Activated T-cell treated with anti-CD3 and anti-CD28 coated beads, Interleukin-2, amount 50 U/mL, for 1 hour (primary cell): ENCODE measurements at regions not wholly inside any gene's neighbourhood (a gene's known extent, or its start where the extent isn't known, plus 50 kb on each side); places are given as distances from the start of the nearest gene placed in this dataset.
"Not testable (repeated sequence)": the region's sequence is repeated elsewhere in the genome, so short reads cannot be mapped to it uniquely, and the experiment has no call there.

Source experiments
- DNase-seq: peaks from one replicate; pipeline ENCODE4 v3.0.0-alpha.2; 2020

DNA sequence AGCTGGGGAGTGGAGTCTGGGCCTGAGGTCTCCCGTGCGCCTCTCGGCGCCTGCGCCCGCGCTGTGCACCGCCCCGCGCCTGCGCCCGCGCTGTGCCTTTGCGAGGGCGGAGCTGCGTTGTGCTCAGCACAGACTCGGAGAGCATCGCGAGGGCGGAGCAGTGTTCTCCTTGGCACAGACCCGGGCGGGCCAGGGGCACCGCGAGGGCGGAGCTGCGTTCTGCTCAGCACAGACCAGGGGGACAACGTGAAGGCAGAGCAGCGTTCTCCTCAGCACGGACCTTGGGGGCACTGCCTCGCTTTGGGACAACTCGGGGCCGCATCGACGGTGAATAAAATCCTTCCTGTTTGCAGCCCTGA lies 2968.4 kb downstream of the RPIA start:
- not testable (repeated sequence) for DNase-seq

DNA sequence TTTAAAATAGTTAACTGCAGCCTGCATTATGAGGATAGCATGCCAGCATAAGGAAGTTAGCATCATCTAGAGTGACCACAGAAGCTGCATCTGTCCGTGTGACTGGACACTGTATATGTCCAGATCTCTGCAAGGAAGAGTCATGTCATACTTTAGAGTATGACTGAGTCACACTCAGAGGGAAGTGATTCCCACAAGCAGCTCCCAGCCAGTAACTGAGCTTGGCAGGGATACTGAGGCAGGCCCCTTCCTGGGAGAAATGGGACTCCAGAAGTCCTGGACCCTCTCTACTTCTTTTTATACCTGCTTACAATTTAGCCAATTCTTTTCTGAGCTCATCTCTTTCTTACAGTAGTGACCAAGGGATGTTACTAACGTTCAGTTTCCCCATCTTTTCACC lies 2975.9 kb downstream of the RPIA start:
- not testable (repeated sequence) for DNase-seq

DNA sequence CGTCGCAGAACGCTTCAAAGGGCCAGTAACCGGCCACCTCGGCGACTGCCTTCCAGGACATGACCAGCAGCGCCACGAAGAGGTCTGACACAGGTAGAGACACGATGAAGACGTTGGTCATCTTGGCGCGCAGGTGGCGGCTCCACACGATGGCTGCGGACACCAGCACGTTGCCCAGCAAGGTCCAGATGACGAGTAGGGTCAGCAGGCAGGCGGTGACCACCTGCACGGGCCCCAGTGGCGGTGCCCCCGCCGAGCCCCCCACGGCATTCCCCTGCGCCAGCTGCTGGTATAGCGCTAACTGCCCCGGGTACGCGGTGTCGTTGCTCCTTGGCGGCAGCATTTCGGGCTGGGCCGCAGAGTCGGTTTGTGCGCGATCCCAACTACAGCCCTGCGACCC lies 2994.1 kb downstream of the RPIA start:
- DNase-seq = not testable (repeated sequence)

DNA sequence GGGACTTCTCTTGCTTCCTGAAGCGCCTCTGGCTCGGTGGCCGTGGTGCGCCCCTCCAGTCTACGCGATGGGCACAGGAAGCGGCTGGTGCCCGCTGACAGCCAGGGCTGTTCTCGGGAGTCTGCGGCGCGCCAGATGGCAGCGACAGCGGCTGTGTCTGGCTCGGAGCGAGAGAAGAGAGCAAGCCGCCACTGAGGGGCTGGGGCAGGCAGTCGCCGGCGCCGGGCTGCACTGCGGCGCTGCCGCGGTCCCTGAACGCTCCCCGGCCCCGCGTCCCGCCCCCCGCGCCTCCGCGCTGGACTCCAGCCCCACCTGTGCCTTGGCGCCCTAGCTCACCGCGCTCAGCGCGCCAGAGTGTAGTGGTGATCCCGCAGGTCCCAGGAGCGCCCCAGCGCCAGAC lies 2994.6 kb downstream of the RPIA start:
- not testable (repeated sequence) for DNase-seq
